Sciatic nerve (tissue), 2 donors: ENCODE measurements at regions not wholly inside any gene's neighbourhood (a gene's known extent, or its start where the extent isn't known, plus 50 kb on each side); places are given as distances from the start of the nearest gene placed in this dataset.
"Not testable (repeated sequence)": the region's sequence is repeated elsewhere in the genome, so short reads cannot be mapped to it uniquely, and the experiment has no call there.

Source experiments
- ATAC-seq: fragments of 200-7000 bp; cut with Tn5 transposase; one replicate; pipeline ENCODE4 v1.9.1; 2020; ENCODE audit warnings: mild to moderate bottlenecking, moderate library complexity
- DNase-seq: peaks from one replicate; pipeline ENCODE4 v3.0.0-alpha.2; 2020; ENCODE audit warnings: low spot score
- intact Hi-C: fragments of 100-400 bp; cut with DNase I; formaldehyde crosslinking; loops from one replicate; pipeline ENCODE4 v1.14.2; 2022
- donor health status: DM: no; HTN: no; CAD: no.
- donor health status: DM: no; HTN: no; CAD: no.

DNA sequence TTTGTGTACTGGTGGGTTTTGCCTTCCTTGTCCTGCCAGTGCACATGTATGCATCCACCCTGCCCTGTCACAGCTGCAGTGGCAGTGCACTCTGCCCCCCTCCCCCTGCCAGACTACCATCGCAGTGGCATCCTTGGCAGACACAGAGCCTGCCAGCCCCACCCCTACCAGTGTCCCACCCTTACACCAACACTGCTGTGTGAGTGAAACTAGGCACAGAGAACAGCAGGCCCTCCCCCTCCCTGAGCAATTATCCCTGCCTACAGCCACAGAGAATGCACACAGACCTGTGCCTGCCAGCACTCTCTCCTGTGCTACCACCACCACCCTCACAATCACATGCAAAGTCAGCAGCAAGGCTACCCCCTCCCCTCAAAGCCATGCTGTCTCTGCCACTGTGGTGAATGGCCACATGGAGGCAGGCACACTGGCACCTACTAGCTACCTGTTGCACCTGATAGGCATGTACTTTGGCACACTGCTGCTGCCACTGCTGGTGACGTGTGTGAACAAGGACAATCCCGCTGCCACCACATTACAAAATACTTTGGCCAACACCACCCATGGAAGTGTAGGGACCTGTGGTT, 239.8 kb downstream of the CALCRL start:
- intact Hi-C loops, result no loop called here
- DNase-seq, result no peak
- peak; percentile 32 for ATAC-seq

DNA sequence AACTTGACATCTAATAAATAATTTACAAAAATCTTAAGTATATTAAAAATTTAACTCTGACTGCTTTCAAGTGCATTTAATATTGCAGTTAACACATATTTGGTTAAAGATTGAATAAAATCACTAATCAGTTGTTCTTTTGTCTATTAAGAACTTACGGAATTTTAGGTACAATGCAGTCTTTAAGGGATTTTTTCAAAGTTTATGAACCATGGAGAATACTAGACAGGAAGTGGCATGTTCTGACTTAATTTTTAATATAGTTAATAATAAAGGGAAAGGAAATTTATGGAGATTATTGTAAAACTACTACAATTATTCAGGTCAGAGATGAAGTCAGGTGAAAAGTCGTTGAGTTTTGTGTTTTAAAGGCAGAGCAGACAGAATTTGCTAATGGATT, 240.9 kb downstream of the CALCRL start:
- ATAC-seq, result no peak
- intact Hi-C loops, result no loop called here
- no peak for DNase-seq

DNA sequence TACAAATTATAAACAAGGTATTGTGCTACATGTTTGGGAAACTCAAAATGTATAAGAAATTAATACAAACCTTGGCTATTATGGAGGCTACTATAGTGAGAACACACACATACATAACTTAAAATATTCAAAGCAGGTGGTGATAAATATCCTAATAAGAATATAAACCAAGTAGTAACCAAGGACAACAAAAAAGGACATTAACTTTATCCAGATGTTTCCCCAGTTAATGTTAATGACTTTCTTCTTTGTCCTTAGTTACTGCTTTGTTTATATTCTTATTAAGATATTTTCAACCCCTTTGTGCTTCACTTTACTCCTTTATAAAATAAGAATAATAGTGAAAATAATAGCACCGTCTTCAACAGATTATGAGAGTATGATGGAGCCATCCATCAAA, 241.6 kb downstream of the CALCRL start:
- intact Hi-C loops, result no loop called here
- ATAC-seq, result no peak

DNA sequence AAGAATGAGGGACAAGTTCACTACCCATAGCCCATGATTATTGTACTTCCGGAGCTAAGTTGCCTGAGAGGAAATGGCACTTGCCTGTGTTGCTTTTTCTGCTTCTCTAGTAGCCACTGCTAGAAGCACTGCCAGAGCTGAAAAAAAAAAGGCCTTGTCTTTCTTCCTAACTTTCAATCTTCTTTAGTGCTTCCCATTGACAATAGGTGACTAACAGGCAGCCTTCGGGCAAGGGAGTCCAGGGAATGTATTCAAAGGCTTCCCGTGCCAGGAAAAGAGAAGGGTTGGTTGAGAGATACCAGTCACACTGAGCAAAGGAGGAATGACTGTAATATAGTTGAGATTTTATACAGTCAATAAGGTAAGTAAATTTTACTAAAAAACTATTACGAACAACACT, 242.0 kb downstream of the CALCRL start:
- no peak for DNase-seq
- no peak for ATAC-seq
- intact Hi-C loops, result no loop called here

More for the DNA sequence above, 241.6 kb downstream of the CALCRL start:
- DNase-seq, result no peak

DNA sequence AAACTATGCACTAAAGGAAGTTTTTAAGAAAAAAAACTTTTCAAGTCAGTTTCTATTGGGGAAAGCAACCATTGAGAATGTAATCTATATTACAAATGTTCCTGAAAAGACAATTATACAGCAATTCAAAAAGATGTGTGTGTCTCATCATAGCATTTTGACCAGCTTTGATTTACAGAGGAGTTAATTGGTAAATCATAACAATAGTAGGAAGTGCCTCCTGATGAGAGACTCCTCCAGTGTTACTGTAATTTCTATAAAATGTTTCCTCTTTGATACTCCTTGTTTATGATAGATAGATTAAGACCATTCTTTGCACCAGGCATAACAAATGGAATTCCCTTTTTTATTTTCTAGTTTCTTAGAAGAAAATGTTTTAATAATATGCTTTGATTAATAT, 249.9 kb downstream of the CALCRL start:
- ATAC-seq (no peak), DNase-seq (no peak)
- intact Hi-C loops, result no loop called here

DNA sequence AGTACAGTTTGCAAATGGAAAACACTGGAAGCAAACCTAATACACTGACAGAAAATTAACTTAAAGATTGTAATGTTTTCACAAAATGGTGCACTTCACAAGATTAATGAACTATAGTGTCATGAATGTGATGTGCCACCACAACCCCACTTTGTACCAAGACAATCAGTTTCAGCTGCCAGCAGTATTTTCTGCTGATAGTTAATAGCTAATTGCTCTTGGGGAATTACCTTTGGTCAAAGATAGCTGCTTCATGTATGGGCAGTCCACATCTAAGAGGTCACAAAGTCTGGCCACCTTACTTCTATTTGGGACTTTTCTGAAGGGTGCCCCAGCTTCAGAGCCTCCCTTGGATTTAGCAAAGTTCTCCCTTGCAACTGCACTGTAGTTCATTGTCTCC, 254.0 kb downstream of the CALCRL start:
- ATAC-seq (no peak), DNase-seq (no peak)
- intact Hi-C loops, result no loop called here

DNA sequence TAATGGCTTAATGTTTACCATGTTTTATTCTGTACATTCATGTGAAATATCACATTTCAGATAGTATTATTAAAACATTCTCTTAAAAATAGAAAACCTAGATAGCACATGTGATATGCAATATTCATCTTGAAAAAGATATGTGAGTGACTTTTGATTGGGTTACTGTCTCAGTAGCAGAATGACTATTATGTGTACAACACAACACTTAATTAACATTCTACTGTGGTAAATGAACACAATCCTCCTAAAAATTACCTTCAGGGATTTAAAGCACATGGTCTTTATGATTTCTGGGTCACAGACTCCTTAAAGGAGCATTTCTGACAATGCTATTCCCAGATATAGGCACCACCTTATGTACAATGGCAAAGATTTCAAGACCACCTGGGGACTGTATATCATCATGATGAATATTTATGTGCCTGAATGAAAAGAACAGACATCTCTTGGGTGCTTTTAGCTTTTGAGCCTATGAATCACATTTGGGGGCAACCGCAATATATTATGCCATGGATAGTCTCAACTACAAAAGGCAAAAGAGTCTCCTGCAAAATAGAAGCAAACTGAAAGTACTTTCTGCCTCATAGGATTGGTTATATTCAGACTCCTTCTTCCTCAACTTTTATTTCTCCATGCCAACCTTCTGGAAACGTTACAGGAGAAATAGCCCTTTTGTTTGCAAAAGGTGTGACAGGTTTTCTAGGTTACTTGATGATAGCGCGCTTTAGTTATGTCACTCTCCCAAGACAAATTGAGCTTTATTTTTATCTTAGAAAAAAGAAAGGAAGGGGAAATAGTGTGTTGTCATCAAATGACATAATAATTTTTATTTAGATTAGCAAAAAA, 259.0 kb downstream of the CALCRL start:
- DNase-seq (no peak), ATAC-seq (no peak)
- intact Hi-C loops, result no loop called here

DNA sequence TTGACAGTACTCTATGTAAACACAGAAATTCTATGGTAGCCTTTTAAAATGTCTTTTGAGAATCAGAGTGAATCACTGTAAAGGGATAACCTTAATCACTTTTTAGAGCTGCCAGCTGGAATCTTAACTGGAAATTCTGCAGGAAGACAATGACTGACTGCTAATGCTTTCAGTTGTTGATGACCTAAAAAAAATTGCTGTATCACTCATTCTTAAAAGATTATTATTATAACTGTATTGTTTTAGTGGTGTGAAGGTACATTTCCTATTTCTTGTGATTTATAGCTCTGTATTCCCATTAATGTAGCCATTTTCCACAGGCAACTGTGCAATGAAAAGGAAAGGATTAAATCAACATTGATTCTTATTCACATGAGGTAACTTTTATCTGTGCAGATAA, 260.5 kb downstream of the CALCRL start:
- no peak for ATAC-seq
- DNase-seq, result no peak
- intact Hi-C loops, result no loop called here

DNA sequence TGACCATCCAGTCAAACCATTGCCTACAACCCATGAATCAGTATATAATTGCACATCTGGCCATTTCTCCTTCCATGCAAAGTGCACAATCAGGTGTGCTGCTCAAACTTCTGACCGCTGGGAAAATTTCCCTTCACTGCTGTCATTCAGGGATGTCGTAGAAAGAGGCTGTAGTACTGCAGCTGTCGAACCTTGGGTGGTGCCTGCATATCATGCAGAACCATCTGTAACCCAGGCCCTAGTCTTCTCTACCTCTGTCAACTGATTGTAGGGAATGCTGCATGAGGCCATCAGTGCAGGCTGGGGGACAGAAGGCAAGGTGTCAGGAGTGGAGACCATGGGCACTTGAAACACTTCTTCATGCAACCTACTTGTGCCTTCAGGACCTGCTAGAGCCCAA, 267.5 kb downstream of the CALCRL start:
- ATAC-seq, result no peak

DNA sequence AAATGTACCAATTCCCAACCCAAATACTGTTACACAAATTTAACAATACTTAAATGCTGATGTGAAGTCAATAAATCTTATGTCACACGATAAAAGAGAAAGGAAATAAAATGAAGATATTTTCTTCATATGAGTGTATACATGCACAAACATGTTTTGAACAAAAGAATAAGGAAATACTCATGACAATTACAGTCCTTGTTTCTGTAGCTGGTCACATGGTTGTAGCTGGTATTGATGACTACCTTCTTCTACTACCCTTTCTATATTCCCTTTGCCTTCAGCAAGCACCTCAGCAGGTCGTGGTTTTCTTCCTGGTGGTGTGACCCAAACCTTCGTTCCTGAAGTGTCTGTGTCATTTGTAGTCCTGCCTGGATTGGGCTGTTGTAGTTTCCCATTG, 269.2 kb downstream of the CALCRL start:
- ATAC-seq, intact Hi-C loops, DNase-seq: not testable (repeated sequence)

More for the DNA sequence above, 267.5 kb downstream of the CALCRL start:
- intact Hi-C loops, result no loop called here
- no peak for DNase-seq

DNA sequence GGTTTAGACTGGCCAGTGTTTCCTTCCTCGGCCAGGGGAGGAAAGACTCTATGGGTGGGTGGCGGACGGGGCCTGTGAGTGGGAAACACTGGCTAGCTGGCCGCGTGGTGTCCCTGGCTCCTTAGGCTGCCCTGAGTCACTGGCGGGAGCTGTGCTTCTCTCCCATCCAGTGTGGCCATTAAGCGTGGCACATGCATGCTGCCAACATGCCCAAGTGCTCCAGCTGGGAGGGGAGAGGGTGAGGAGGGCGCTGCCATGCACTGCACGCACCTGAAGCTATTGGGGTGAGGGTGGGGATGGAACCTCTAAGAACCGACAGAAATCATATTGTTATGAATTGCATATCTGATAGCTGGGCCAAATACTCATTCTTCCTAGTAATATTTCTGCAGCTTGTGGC, 270.8 kb downstream of the CALCRL start:
- DNase-seq (no peak), ATAC-seq (peak; percentile 26)
- intact Hi-C loops, result no loop called here

DNA sequence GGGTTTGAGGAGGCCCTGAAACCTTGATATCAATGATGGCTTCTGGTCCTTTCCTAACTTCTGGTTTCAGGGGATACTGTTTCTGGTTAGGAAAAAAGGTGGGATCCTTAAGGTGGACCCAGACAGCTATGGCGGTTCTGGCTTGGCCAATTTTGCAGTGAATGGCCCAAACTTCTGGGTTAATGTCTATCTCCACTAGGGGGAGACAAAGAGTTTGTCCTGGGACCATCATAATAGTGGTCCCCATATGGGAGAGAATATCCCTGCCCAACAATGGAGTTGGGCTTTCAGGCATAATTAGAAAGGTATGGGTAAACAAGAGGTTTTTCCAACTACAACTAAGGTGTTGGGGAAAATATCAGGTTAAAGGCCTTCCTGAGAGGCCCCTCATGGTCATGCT, 273.5 kb downstream of the CALCRL start:
- DNase-seq (no peak), ATAC-seq (no peak)
- intact Hi-C loops, result no loop called here

DNA sequence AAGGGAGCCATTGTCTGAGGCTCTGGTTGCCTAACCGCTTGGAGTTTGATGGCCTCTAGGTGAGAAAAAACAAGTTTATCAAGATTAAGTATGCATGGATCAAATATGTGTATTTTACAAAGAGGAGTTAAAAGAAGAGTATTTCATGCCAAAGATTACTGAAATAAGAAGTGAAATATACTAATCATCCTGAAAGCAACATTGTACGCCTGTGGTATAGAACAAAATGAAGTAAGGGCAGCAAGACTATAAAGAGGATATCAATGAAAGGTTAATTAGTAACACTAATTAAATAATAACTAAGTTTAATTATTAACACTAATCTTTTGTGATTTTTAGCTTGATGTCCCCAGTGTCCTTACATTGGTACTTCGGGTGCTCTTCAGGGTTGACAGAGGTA, 276.7 kb downstream of the CALCRL start:
- ATAC-seq (no peak), DNase-seq (no peak)
- intact Hi-C loops, result no loop called here

DNA sequence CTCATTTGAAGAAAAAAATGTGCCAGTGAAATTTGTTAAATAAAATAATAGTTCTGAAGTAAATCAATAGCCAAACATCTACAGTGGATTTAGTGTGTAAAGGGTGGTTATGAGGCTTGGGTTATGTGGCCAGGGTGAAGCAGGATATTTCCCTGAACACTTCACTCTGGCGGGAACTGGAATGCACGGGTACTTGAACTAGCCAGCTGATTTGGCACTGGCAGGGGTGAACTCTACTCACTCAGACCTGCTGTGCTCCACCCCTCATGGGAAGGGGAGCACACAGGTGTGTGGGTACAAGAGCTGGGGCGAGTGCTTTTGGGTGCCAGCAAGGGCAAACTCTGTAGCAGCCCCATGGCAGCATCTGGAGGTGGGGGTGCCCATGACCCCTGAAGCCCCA, 278.2 kb downstream of the CALCRL start:
- ATAC-seq (peak; percentile 20), DNase-seq (no peak)
- intact Hi-C loops, result no loop called here

DNA sequence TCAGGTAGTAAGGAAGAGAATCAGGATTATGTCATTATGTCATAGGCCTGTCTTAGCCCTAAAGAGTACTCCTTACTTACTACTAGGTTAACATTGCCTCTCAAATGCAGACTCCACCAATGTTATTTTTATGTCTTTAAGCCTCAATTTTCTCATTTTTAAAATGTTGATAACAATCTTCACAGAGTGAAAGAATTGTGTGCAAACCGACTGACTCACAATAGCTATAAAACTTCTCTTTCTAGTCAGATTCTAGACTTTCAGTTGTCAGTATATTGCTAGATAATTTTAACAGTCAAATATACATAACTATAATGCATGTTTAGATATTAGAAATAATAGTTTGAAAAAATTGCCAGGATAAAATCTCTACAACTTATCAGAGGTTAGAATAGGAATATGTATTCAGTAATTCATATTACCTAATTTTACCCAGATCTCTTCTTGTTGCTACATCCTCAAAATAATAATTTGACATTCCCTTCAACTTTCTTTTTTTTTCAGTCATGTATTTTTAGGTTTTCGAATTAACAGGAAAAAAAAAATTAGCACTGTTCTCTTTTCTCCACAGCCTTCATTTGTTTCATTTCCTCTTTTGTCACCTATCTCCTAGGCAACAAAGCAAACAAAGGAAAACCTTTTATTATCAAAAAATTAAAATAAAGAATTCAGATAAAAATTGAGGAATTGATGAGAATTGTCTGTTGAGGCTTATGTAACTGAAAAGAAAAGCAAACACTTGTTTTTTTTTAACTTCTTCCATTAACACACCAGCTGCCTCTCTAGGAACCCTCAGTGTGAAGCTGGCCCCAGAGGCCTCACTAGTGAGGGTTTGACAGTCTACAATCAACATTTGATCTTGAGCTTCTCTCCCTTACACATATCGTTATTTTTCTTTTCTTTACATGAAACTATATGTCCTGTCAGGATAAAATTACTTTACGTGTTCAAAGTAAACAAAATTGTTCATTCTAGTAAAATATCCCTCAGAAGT, 279.0 kb downstream of the CALCRL start:
- ATAC-seq (no peak), DNase-seq (no peak)
- intact Hi-C loops, result no loop called here

DNA sequence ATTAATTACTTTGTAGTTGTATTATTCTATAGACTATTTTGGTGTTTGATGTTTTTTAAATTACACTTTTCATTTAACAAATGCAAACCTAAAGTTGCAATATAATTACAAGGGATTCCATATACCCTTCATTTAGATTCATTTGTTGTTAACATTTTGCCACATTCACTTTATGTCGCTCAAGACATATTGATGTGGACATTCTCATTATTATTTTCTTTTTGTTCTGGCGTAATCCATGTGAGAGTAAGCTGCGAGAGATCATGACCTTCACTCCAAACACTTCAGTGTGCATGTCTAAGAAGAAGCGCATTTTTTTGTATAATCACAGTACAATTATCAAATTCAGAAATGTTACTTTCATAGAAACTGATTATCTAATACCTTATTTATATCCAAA, 280.6 kb downstream of the CALCRL start:
- DNase-seq (no peak), ATAC-seq (no peak)
- intact Hi-C loops, result no loop called here

DNA sequence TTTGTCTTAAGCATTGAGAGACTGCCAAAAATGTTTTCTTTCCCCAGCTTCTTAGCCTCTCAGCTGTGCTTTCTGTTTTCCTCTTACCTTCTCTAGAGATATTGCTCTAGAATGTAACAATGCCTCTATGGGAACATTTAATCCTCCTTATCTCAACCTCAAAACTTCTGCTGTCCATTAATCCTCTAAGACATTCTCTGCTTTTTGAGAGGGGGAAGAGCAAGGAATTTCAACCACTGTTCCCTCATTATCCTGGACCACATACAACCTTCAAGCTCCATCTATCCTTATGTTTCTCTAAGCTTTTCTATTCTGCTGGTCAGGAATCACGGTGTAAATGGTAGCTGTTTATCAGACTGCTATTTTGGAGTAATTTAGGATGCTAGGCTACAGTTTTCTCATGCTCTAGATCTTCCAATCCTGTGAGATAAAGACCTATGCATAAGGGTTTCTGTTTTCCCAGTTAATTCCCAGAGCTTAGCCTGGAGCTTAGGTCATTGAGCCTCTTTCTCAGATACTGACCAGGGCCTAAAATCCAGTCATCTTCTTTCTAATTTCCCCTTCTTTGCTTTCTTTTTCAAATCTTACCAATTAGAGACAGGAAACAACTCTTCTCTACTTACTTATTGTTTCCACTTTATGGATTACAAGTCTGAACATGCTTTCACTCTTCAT, 282.0 kb downstream of the CALCRL start:
- intact Hi-C loops, result no loop called here
- DNase-seq, result no peak
- ATAC-seq, result no peak

DNA sequence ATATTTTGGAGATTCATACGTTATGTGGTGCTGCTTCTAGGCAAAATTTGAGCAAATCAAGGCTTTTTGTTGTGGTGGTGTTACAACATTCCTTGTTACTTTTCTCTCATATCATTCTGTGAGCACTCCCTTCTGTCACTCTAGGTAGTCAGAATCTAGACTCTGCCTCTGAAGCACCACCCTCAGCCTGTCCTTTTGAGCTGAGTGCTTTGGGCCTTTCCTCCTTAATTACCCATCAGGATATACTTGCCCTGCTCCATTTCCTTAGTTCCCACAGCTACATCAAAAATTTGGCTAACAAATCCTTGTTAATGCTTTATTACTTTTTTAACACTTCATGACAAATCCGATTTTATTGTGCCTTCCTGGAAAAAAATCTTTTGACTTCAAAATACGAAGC, 289.6 kb downstream of the CALCRL start:
- intact Hi-C loops, result no loop called here
- no peak for DNase-seq
- ATAC-seq, result no peak

DNA sequence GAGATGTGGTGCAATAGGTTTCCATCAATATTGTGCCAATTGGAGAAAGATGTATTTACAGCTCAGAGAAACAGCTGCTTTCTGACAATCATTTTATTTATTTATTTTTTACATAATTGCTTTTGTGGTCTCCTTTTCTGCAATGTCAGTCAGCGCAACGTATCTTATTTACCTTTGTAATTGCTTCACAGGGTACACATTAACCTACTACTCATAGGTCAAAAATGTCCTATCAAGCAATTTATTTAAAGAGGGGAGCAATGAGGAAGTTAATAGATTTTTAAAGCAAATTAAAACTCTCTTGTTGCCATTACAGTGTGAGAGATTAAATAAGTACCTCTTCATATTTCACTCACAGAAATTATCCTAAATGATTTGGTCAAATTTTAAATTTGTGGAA, 291.0 kb downstream of the CALCRL start:
- intact Hi-C loops, result no loop called here
- ATAC-seq (no peak), DNase-seq (no peak)
